A172 (cell line): ENCODE measurements at regions not wholly inside any gene's neighbourhood (a gene's known extent, or its start where the extent isn't known, plus 50 kb on each side); places are given as distances from the start of the nearest gene placed in this dataset.
"Not testable (repeated sequence)": the region's sequence is repeated elsewhere in the genome, so short reads cannot be mapped to it uniquely, and the experiment has no call there.

ENCODE experiments used
- DNase-seq: peaks from one replicate; pipeline ENCODE4 v3.0.0-alpha.2; 2015; ENCODE audit warnings: low spot score

DNA sequence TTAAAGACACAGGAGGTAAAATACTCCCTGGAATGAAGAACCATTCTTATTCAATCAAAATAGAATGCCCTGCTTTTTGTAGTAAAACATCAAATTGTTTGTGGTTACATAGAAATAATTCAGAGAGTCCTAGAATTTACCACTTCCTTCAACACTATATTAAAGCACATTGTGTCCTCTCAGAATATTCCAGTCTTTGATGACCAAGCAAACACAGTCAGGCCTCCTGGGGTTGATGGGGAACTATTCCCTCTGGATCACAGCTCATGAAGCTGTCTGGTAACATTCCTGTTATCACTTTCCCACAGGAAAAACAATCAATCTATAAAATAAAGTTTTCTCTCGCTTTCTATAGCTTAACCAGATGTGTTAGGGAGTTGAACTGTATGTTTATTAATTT lies 389.3 kb downstream of the KCNA4 start:
- no peak for DNase-seq

DNA sequence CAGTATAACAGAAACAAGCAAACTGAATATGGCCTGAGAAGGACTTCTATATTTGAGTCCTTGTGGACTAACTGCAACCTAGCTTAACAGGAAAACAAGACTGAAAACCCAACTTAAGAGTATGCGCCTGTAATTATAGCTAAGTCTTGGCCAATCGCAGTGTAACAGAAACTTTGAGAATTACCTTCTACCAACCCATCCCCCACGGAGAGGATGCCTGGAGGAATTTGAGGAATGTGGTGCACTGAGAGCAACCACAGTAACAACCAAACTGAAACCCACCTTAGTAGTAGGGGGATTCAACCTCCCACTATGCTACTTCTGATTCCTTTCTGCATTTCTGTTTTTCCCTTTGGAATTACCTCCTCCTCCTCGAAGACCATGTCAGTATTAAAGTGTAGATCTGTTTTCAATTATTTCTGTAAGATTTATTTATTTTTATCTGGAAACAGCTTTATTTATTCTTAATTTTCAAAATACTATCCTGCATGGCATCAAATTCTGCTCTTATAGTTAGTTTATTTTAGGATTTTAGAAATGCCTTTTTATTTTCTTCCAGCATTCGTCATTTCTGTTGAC lies 393.6 kb downstream of the KCNA4 start:
- DNase-seq: no peak

DNA sequence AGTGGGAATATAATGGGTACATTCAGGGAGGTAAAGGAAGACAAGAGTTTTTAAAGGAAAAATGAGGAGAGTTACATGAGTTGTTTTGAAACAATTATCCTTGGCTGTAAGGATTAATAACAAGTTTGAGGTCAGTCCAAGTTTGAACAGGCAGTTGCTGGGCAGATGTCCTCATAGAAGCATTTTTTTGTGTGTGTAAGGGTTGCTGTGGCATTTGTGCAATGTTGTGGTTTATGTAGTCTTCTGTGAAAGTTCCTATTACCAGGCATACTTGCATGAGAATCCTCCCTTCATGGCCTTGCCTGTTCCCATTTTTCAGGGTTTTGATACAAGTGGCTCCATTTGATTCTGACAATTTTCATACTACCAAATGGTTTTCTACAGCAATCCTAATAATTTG lies 400.2 kb downstream of the KCNA4 start:
- no peak for DNase-seq

DNA sequence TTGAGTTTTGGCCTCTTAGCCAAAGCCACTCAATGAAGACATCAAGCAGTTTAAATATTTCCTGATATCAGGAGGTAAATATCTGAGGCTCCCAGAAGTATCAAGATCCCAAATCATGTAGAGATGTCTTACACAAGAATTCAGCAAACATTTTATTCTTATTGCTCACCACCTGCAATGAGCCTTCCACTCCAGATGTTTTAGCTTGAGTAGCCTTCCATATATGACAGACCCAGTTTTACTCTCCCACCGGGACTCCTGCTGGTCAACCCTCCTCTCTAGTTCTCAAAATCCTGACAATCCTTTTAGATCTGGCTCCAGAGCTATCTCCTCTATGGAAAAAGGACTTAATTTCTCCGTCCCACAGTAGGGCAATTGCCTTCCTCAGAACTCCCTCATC lies 404.4 kb downstream of the KCNA4 start:
- DNase-seq: no peak

DNA sequence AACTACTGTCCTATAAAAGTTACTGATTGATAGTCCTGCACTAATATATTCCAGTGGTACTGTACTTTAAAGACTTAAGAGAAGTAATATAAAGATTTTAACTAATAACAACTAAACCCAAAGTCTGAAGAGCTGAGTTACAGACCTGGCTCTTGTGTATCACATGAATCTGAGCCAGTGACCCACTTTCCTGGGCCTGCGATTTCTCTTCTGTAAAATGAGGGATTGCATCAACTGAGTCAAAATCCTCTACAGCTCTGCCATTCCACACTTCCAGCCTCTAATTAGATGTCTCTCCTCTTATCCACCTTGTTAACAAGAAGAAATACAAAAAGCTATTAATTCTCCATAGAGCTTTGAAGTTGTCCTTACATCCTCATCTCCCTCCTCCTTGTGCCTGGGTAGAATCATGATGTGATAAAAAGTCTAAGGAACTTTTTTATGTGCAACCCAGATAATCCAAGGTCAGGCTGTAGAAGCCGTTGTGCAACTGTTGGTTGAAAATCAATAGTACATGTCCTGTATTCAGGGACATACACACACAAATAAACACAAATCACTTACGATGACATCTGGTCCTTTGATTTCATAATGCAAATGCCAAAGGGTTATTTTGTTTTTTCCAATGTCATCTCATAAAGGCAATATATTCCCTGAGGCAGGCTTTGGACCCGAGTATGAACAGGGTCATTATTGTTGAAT lies 410.3 kb downstream of the KCNA4 start:
- DNase-seq: no peak

DNA sequence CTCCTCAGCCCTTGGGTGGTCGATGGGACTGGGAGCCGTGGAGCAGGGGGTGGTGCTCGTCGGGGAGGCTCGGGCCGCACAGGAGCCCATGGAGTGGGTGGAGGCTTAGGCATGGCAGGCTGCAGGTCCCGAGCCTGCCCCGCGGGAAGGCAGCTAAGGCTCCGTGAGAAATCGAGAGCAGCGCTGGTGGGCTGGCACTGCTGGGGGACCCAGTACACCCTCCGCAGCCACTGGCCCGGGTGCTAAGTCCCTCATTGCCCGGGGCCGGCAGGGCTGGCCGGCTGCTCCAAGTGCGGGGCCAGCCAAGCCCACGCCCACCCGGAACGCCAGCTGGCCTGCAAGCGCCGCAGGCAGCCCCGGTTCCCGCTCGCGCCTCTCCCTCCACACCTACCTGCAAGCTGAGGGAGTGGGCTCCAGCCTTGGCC lies 416.7 kb downstream of the KCNA4 start:
- not testable (repeated sequence) for DNase-seq

DNA sequence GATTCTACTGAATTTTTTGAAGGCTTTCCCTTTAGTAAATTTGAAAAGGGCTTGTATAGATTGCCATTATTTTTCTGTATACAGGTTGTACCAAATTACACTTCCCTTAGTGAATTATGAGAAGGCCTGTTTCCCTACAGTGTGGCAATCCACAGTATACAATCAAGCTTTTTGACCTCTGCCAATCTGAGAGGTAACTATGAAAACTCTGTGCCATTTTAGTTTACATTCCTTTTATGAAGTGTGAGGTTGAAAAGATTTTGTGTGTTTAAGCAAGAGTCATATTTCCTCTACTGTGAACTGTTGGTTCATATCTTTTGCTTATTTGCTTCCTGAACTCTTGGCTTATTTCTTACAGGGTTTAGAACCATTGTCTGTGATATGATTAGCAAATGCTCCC lies 432.5 kb downstream of the KCNA4 start:
- DNase-seq: no peak

DNA sequence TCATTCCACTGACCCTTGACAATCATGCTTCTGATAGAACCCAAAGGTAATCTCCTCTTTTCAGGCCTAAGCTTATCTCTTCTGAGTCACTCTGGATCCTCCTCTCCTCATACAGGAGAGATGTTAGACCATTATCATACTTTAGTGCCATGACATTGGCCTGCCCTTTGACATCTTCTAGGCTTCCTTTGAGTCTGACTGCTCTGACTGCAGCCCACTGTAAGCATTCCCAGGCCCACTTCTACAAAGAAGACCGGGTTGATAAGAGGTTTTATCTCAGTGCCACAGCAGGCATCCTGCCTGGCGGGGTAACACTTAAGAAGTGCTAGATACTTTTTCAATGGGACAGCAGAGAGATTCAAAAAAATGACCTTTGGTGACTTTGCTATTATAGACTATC lies 438.0 kb downstream of the KCNA4 start:
- DNase-seq: no peak

DNA sequence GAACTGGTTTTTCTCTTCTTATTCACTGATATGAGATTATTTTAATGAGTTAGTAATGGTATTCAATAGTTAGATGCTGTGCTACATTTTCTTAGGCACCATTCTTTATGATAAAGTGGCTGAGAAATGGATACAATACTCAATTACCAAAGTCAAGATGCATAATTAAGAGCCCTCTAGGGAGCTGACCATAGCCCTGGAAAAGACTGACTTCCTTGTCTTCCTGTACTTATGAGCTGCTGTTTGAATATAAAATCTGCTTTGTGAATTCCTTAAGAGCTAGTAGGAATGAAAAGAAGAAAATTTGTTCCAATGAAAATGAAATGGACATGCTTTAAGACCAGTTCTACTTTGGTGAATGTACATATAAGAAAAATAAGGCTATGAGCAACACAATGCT lies 452.3 kb downstream of the KCNA4 start:
- no peak for DNase-seq

DNA sequence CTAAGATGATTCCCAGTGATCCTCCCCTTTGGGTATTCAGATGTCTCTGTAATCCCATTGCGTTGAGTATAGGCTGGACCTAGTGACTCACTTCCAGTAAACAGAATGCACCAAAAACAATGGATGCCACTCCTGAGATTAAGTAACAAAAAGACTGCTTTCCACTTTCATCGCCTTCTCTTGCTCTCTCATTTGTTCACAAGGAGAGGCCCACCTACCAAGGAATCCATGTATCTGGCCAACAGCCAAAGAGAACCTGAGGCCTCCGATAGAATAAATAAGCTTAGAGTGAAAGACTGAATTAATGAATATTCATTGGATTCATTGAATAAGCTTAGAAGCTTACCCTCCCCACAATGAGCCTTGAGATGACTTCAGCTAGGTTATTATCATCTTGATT lies 454.6 kb downstream of the KCNA4 start:
- no peak for DNase-seq

DNA sequence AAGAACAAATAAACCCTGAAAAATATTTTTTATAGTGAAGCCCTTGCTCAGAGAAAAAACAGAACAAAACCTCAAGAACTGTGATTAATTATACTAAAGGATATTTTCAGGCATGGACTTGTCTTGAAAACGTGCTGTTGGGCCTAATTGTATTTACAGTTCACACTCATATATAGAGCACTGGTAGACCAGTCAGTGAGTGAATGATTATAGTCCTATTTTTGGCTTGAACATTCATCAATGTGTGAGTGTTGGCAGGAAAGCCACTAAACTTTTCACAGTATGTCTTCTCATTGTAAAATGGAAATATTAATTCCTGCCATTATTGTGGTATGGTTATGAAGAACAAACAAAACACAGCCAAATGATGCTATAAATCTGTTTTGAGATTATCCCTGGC lies 462.8 kb downstream of the KCNA4 start:
- DNase-seq: no peak

DNA sequence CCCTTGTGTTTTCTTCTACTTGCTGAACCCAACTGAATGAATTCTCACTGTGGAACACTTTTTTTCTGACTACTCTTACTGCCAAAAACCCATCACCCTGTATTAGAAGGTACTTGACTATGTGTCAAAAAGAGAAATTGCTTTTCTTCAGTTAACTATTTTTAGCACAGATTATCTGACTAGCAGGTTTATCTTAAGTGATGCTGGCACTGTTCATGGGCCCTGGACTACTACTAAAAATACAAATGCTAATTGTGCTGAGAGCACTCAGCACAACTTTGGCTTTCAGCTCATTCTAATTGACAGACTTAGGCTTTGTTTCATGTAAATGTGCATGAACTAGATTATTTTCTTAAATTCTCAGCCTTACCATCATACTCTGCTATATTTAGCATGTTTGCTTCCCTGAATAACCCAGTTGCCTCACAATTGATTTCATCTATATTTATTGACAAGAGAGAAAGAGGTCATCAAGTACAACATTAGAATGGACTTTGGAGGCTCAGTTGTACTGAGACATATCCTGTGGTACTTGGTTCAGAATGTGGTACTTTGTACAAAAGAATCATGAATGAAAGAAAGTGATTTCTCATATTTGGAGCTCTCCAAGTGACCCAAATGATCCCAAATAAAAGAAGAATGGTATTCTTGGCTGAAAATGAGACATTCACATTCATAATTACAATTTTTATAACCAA lies 478.3 kb downstream of the KCNA4 start:
- no peak for DNase-seq

DNA sequence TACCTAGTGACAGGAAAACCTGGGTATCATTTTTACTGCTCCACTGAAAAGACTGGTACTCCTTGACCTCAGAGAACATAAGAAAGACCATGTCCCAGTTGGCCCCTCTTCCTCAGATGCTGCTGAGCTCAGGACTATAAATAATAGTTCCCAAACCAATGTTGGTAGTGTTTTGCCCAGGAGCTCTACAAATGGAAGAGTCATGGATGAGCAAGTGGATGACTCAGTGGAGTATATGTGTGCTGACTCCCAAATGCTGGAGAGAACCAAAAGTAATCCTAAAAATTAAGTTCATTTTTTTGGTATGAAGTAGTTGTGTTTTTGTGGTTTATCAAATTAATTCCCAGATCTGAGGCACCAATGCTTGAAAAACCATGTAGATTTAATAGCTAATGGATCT lies 482.0 kb downstream of the KCNA4 start:
- peak; percentile 8 for DNase-seq

DNA sequence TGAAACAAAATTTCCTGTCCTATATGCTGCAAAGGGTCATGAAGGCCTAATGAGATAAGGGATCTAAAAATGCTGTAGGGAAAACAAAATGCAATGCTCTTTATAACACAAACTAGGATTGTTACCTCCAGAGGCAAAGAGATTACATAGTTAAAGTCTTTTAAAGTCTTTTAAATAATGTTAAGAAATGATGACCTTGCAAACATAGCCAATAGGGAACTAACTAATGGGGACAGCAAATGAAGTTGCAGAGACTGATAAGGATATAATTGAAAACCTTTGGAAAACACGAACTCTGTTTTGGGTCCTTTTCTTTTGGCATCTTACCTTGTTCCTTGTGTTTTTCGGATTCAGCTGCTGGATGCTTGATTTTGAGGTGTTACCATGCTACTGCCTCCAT lies 485.9 kb downstream of the KCNA4 start:
- no peak for DNase-seq

DNA sequence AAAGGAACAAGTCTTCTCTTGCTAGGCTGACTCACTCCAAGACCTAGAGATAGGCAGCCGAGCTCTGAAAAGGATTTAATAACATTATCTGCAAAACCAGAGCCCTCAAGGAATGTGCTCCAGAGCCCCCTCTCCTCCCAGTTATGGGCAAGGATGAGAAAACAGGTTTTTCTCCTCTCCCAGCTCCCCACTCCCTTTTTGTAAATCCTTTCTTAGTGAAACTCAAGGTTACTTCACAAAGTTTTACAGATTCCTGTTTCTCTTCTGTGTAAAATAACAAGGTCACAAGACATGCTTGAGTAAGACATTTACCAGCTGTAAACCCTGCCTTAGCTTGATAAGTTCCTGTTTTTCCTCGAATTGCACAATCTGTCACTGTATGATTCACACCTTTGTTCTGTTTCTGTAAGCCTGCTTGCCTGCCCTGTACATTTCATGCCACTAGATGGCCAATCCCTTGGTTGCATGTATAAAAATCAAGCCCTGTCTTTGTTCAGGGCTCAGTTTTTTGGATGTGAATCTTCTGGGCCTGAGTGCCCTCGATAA lies 489.4 kb downstream of the KCNA4 start:
- DNase-seq: peak; percentile 37

DNA sequence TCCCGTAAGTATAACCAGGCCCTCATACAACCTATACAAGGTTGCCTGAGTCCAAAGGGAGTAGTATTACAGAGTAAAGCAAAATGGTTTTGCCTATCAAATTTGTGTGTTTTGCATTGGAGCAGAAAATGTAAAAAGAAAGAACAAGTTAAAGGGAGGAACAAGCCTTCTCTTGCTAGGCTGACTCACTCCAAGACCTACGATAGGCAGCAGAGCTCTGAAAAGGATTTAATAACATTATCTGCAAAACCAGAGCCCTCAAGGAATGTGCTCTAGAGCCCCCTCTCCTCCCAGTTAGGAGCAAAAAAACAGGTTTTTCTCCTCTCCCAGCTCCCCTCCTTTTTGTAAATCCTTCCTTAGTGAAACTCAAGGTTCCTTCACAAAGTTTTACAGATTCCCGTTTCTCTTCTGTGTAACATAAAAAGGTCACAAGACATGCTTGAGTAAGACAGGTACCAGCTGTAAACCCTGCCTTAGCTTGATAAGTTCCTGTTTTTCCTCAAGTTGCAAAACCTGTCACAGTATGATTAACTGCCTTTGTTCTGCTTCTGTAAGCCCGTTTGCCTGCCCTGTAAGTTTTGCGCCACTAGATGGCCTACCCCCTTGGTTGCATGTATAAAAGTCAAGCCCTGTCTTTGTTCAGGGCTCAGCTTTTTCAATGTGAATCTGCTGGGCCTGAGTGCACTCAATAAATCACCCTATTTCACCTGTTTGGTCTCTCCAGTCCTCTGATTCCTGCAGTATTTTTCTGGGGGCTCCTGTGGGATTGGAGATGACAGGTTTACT lies 498.2 kb downstream of the KCNA4 start:
- DNase-seq: no peak

DNA sequence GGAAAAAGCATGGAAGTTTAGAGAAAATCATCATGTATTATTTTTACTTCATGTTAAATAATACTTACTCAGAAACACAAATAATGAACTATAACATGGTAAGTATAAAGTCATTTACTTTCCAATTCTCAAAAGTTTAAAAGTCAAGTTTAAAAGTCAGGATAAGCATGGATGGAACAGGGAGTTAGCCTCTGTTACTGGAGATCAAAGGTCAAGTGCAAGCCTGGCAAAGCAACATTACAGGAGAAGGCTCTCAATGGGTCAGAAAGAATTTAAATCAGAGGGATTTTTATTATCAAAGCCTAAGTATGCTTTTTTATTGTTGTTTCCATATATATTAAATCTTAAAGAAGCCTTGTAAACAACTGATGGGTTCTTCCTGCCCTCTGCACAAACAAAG lies 505.4 kb downstream of the KCNA4 start:
- DNase-seq: no peak

DNA sequence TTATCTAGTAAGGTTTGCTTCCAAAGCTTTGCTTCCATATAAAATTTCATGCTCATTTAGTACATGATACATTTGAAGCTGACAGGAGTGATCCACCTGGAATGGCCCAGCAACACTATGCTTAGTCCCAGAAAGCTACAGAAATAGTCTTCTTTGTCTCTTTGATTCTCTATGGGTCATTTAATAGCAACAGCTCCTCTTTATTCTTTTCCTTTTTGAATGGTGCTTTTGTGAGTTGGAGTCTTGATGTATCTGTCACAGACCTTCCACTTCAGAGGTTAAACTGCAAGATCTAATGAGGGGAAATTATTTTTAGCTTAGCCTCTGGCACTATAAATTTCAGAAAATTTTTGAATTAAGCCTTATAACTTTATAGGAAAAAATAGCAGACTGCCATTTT lies 509.5 kb downstream of the KCNA4 start:
- no peak for DNase-seq

DNA sequence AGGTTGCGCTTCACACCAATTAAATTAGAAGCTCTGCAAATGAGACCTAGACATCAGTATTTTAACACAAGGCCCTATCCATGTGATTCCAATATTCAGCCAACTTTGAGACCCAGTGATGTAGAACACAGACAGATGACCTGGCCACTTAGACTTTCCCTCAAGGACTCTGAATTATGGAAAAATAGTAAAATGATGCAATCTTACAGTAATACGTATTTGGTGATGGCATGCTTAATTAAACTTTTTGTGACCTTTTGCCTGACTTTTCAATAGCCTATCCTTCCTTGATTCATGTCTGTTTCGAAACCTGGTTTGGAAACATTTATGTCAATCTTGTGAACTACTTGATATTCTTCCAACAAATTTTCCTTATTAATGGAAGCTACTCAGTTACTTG lies 521.2 kb downstream of the KCNA4 start:
- DNase-seq: no peak

DNA sequence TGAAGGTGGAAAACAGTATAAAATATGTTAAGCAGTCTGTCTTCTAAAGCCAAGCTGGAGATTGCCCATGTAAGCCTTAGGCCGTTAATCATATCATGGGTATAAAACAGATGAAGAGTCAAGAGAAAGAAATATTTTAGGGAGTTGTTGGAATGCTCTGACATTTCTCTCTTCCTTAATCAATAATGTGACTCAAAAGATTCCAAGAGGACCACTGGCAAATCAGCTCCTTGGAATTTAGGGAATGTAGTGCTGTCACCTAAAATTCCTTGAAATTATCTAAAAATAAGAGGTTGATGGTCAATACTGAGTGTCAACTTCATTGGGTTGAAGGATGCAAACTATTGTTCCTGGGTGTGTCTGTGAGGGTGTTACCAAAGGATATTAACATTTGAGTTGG lies 525.9 kb downstream of the KCNA4 start:
- DNase-seq: no peak

DNA sequence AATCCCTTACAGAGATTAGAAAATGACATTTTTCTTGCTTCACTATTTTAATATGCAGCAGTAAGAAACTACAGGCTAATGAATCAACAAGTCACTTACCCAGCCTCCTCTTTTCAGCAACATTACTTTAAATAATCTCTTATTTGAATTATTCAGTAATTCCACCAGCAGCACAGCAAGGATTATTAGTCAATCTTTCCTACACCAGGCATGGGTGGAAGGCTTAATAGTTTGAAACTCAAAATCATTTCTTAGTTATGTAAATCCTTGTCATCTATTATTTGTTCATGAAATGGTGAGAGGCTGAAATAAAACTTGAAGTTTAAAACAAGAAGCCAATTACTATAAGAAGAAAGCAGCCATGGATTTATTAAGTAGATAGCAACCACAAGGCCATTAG lies 530.5 kb downstream of the KCNA4 start:
- no peak for DNase-seq

DNA sequence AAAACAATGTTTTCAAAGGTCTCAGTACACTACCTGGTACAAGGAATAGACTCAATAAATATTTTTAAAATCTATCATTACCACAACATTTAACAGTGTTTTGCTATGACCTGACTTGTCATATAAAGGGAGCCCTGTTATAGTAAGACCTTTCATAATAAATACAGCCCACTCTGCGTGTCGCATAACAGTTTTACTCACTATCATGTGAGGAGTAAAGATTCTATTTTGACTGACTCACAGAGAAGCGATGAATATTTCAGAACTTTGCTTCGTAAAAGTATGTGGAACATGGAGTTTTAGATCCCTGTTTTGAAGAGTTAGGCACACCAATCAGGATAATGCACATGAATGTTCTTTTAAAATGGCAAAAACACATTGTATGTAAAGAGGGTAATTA lies 531.2 kb downstream of the KCNA4 start:
- DNase-seq: no peak
